Heart left ventricle (tissue), 16 donors: ENCODE measurements at regions not wholly inside any gene's neighbourhood (a gene's known extent, or its start where the extent isn't known, plus 50 kb on each side); places are given as distances from the start of the nearest gene placed in this dataset.

ENCODE experiments used
- ATAC-seq, 4 donors: fragments of 200-7000 bp; cut with Tn5 transposase; one replicate each; pipeline ENCODE4 v1.9.1; 2020 to 2022; ENCODE audit warnings: moderate library complexity in 4 of 4, mild to moderate bottlenecking in 3 of 4, moderate number of reproducible peaks in 1 of 4
- DNase-seq, 5 donors: peaks; one replicate each; pipeline ENCODE4 v3.0.0-alpha.2; 2020
- H3K27ac ChIP-seq, 12 donors: fragments of 200-600 bp; sonication (generic) in 4 of 12; one replicate each; pipeline versions ENCODE4 v1.5.0 to v1.8.0; 2016 to 2022; ENCODE audit warnings: mild to moderate bottlenecking in 2 of 12
- H3K27me3 ChIP-seq, 9 donors: fragments of 200-600 bp; sonication (generic) in 2 of 9; one replicate each; pipeline versions ENCODE4 v1.5.1 to v1.8.0; 2016 to 2022; ENCODE audit warnings: mild to moderate bottlenecking in 3 of 9
- H3K36me3 ChIP-seq, 9 donors: fragments of 200-600 bp; sonication (generic) in 2 of 9; one replicate each; pipeline versions ENCODE4 v1.5.0 to v1.8.0; 2018 to 2022; ENCODE audit warnings: mild to moderate bottlenecking in 2 of 9
- H3K4me1 ChIP-seq, 12 donors: fragments of 200-600 bp; sonication (generic) in 4 of 12; one replicate each; pipeline versions ENCODE4 v1.5.0 to v1.8.0; 2016 to 2022; ENCODE audit warnings: mild to moderate bottlenecking in 3 of 12
- H3K4me3 ChIP-seq, 12 donors: fragments of 200-600 bp; sonication (generic) in 4 of 12; one replicate each; pipeline versions ENCODE4 v1.5.0 to v1.8.0; 2017 to 2022; ENCODE audit warnings: mild to moderate bottlenecking in 9 of 12, moderate library complexity in 4 of 12
- H3K9me3 ChIP-seq, 12 donors: fragments of 200-600 bp; sonication (generic) in 4 of 12; one replicate each; pipeline versions ENCODE4 v1.5.0 to v1.8.0; 2016 to 2022; ENCODE audit warnings: mild to moderate bottlenecking in 1 of 12
- CTCF ChIP-seq, 12 donors: fragments of 200-600 bp; sonication (generic) in 4 of 12; IDR thresholded peaks; one replicate each; pipeline versions ENCODE4 v1.5.0 to v1.8.0; 2018 to 2022; ENCODE audit warnings: antibody characterized with exemption in 12 of 12, mild to moderate bottlenecking in 5 of 12
- POLR2A ChIP-seq, 2 donors: fragments of 450-650 bp; IDR thresholded peaks; one replicate each; pipeline ENCODE4 v1.6.1; 2017; ENCODE audit warnings: antibody characterized with exemption in 2 of 2, mild to moderate bottlenecking in 2 of 2, moderate library complexity in 2 of 2
- WGBS, 4 donors: extraction: QIAGEN DNeasy Blood & Tissue Kit in 2 of 4; methylation state at CpG; one replicate each; pipeline versions ENCODE4 v1.1.5 to v1.1.7; 2013 to 2018; 5-methylcytosine and 5-hydroxymethylcytosine counted together
- intact Hi-C, 10 donors: fragments of 100-400 bp; cut with DNase I; formaldehyde crosslinking; loops; one replicate each; pipeline versions ENCODE4 v1.11.1 to v1.14.2; 2022
- donor health status: ischemic (EF 13 %, LVEDD 7.1; RV severe dilation, severe dysfunction).
- donor health status: healthy with polysubstance abuse.
- donor health status: DM: no; HTN: yes; CAD: no.
- donor health status: DM: no; HTN: no; CAD: no.
- donor health status: ischemic (EF 25% LVEDD 6.9; RV normal size, moderate dysfunction).
- donor health status: ischemic (EF 25% LVEDD 5.7; RV mildly dilated, moderate dysfunction).
- donor health status: healthy.
- donor health status: DM: yes; HTN: yes; CAD: no.
- donor health status: ischemic (EF 35%, LVEDD 5.7; RV mildly dilated, moderate dysfunction).
- donor health status: nonischemic (EF 11% LVEDD 7.7; RV severe dilation, severe dysfunction).
- donor health status: DM: yes; HTN: yes; CAD: no.
- donor health status: PGD.
- donor health status: ischemic (EF 29% LVEDD 5.4; RV normal size, mild dysfunction).
- donor health status: nonischemic (EF 23%, LVEDD 6.1; RV moderate dilation, normal function).

GRCh38 chr9:107696302-107696701 is 206.7 kb upstream of the KLF4 start:
- no peak for TF ChIP-seq POLR2A (IDR thresholded peaks at IDR 0.05)
- no peak for TF ChIP-seq CTCF (IDR thresholded peaks at IDR 0.05)
- no peak overlapping the region for H3K27ac ChIP-seq
- no peaks in the 10 kb centered on the region for H3K27me3 ChIP-seq
- ATAC-seq = no peak
- no peak for DNase-seq
- H3K9me3 ChIP-seq = no peaks in the 10 kb centered on the region
- intact Hi-C loops = loop anchor here in 1 of 10 donors (10.0 kb wide), 1 partner anchor 62 kb away; no protein-coding TSS in a partner anchor
- WGBS, 4 donors = 90 to 98% (median 98%) methylated on average over 5 of the region's 5 CpGs
- peaks cover 0 to 21% (median 0%) of the 10 kb centered on the region in 12 donors for H3K4me1 ChIP-seq
- no peaks in the 10 kb centered on the region for H3K36me3 ChIP-seq
- H3K4me3 ChIP-seq = no peak overlapping the region

DNA sequence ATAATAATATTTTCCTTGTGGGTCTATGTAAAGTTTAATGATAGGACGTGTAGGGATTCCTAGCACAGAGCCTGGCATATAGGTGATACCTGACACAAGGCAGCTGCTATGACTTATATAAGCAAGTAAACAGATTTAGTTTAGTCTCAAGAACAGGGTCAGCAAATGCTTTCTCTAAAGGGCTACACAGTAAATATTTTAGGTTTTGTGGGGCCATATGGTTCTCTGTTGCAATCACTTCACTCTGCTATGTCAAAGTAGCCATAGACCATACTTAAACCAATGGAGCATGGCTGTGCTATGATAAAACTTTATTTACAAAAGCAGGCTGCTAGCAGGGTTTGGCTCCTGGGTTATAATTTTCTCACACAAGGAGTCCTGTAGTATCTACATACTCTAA is 204.8 kb upstream of the KLF4 start:
- Histone ChIP-seq H3K27me3 (no peaks in the 10 kb centered on the region), H3K4me3 (no peak overlapping the region), H3K9me3 (peaks cover 0 to 5% (median 0%) of the 10 kb centered on the region in 12 donors), H3K36me3 (no peaks in the 10 kb centered on the region), H3K4me1 (peaks cover 0 to 10% (median 0%) of the 10 kb centered on the region in 12 donors), H3K27ac (no peak overlapping the region)
- no peak for TF ChIP-seq CTCF (IDR thresholded peaks at IDR 0.05)
- TF ChIP-seq POLR2A (IDR thresholded peaks at IDR 0.05) = no peak
- ATAC-seq = no peak
- DNase-seq = no peak
- intact Hi-C loops = loop anchor here in 1 of 10 donors (10.0 kb wide), 1 partner anchor 60 kb away; no protein-coding TSS in a partner anchor
- WGBS, 4 donors = 57 to 86% (median 83%) methylated on average over 1 of the region's 1 CpG

- H3K36me3 ChIP-seq = no peaks in the 10 kb centered on the region
- H3K4me3 ChIP-seq = no peak overlapping the region
- peak in 1 of 4 donors; percentile 29 for ATAC-seq
- no peak for DNase-seq
- H3K27me3 ChIP-seq = no peaks in the 10 kb centered on the region
- intact Hi-C loops = loop anchor here in 1 of 10 donors (10.0 kb wide), 1 partner anchor 59 kb away; no protein-coding TSS in a partner anchor
- peaks cover 0 to 10% (median 0%) of the 10 kb centered on the region in 12 donors for H3K4me1 ChIP-seq
- WGBS, 4 donors = 66 to 73% (median 66%) methylated on average over 6 to 7 of the region's 7 CpGs
- H3K27ac ChIP-seq = no peak overlapping the region
- H3K9me3 ChIP-seq = peaks cover 0 to 9% (median 0%) of the 10 kb centered on the region in 12 donors
- no peak for TF ChIP-seq POLR2A (IDR thresholded peaks at IDR 0.05)
Measured at GRCh38 chr9:107693625-107694326, 204.2 kb upstream of the KLF4 start.

DNA sequence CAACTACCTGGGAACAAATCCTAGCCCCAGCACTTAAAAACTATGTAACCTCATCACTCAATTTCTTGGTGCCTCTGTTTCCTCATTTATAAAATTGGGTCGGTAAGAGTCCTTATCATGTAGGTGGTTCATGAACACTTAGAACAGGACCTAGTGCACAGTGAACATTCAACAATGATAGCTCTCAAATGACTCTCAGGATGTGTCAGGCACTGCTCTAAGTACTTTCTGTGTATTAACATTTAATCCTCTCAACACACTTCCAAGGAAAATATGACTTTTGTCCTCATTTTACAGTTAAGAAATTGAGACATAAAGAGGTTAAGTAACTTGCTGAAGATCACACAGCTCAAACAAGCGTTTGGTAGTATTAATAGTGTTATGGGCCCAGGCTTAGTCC is 202.1 kb upstream of the KLF4 start:
- peaks cover 0 to 9% (median 0%) of the 10 kb centered on the region in 12 donors for H3K9me3 ChIP-seq
- no peak overlapping the region for H3K4me3 ChIP-seq
- TF ChIP-seq POLR2A (IDR thresholded peaks at IDR 0.05) (no peak), CTCF (IDR thresholded peaks at IDR 0.05) (no peak)
- 69 to 88% (median 75%) methylated on average over 2 of the region's 2 CpGs for WGBS, 4 donors
- intact Hi-C loops = loop anchor here in 1 of 10 donors (10.0 kb wide), 1 partner anchor 57 kb away; no protein-coding TSS in a partner anchor
- H3K27me3 ChIP-seq = no peaks in the 10 kb centered on the region
- no peak overlapping the region for H3K27ac ChIP-seq
- no peak for ATAC-seq
- H3K36me3 ChIP-seq = no peaks in the 10 kb centered on the region
- H3K4me1 ChIP-seq = peaks cover 0 to 10% (median 0%) of the 10 kb centered on the region in 12 donors
- no peak for DNase-seq
